ENCODE measurements at regions not wholly inside any gene's neighbourhood (a gene's known extent, or its start where the extent isn't known, plus 50 kb on each side); places are given as distances from the start of the nearest gene placed in this dataset.

GRCh38 chr15:25993506-25993905 lies 130.4 kb upstream of the ATP10A start:
- TF ChIP-seq CTCF (IDR thresholded peaks at IDR 0.05), result no peak
- TF ChIP-seq POLR2A (IDR thresholded peaks at IDR 0.05), result no peak
